ENCODE measurements at regions not wholly inside any gene's neighbourhood (a gene's known extent, or its start where the extent isn't known, plus 50 kb on each side); places are given as distances from the start of the nearest gene placed in this dataset.

DNA sequence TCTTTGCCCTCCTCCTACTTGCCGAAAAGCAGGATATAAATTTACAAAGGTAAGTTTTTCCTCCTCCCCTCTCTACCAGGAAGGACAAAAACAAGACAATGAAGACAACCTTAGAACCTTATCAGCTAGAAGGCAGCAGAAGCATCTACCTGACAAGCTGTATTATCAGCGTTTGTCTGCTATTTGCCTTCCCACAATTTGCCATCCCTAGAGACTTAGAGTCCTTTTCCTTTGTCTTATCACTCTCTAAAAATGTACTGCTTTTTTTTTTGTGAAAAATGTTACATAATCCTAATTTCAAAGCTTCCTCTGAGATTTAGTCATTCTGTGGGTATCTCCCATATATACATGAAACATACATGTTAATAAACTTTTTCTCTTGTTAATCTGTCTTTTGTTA lies 176.9 kb upstream of the PROK2 start:
- Histone ChIP-seq H3K4me3 (no peak overlapping the region), H3K9me3 (no peaks in the 10 kb centered on the region), H3K4me1 (no peaks in the 10 kb centered on the region), H3K36me3 (no peaks in the 10 kb centered on the region), H3K27me3 (no peaks in the 10 kb centered on the region), H3K27ac (no peak overlapping the region)
- no peak for ATAC-seq (ENCODE audit: low FRiP score in 2 of 2)
- 68 to 91% methylated on average over 2 of the region's 2 CpGs for WGBS, 2 donors
- TF ChIP-seq EP300 (IDR thresholded peaks at IDR 0.05): no peak
- no peak for TF ChIP-seq POLR2AphosphoS5 (IDR thresholded peaks at IDR 0.05)
- no peak for DNase-seq

DNA sequence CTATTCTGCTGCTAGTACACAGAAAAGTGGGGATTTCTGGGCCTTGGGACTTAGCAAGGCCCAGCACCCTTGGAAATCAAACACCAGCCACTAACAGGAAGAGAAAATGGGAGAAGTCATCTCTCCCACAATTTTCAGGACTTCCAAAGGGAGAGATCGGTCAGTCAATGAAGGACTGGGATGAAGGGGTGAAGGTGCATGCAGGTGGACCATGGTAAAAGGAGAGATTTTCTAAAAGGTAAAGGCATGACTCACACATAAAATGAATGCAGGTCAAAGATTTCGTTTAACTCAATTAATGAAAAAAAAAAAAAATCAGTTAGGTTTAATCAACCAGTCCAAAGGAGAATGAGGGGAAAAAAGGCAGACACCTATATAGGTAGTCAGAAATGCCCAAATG lies 176.4 kb upstream of the PROK2 start:
- TF ChIP-seq EP300 (IDR thresholded peaks at IDR 0.05) (no peak), POLR2AphosphoS5 (IDR thresholded peaks at IDR 0.05) (no peak), POLR2A (IDR thresholded peaks at IDR 0.05) (no peak)
- TF ChIP-seq, protein P1, sequence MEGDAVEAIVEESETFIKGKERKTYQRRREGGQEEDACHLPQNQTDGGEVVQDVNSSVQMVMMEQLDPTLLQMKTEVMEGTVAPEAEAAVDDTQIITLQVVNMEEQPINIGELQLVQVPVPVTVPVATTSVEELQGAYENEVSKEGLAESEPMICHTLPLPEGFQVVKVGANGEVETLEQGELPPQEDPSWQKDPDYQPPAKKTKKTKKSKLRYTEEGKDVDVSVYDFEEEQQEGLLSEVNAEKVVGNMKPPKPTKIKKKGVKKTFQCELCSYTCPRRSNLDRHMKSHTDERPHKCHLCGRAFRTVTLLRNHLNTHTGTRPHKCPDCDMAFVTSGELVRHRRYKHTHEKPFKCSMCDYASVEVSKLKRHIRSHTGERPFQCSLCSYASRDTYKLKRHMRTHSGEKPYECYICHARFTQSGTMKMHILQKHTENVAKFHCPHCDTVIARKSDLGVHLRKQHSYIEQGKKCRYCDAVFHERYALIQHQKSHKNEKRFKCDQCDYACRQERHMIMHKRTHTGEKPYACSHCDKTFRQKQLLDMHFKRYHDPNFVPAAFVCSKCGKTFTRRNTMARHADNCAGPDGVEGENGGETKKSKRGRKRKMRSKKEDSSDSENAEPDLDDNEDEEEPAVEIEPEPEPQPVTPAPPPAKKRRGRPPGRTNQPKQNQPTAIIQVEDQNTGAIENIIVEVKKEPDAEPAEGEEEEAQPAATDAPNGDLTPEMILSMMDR (IDR thresholded peaks at IDR 0.05): no peak
- DNase-seq (no peak), ATAC-seq (ENCODE audit: low FRiP score in 2 of 2) (no peak)
- no peaks in the 10 kb centered on the region for H3K9me3 ChIP-seq
- H3K27me3 ChIP-seq: no peaks in the 10 kb centered on the region
- WGBS, 2 donors: 85 to 91% methylated on average over 2 of the region's 2 CpGs
- H3K4me3 ChIP-seq: no peak overlapping the region
- H3K27ac ChIP-seq: no peak overlapping the region
- H3K36me3 ChIP-seq: no peaks in the 10 kb centered on the region
- no peaks in the 10 kb centered on the region for H3K4me1 ChIP-seq

DNA sequence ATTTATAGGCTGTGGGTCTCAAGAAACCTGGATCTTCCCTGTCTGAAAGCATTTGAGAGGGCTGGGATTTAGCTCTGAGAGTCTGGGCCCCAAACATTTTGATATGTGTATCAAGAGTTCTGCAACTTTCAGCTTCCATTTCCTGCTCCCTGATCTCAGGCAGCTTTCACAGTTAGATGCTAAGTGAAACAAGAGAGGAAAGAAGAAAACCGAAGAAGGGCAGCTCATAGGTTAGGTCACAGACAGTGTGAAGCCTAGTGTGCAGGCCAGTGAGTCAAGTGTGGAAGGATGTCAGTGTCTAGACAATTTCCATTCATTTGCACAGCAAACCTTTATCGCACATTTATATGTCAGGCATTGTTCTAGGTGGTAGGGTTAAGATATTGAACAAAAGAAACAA lies 173.6 kb upstream of the PROK2 start:
- no peaks in the 10 kb centered on the region for H3K9me3 ChIP-seq
- TF ChIP-seq, protein P1 (IDR thresholded peaks at IDR 0.05): no peak
- TF ChIP-seq POLR2A (IDR thresholded peaks at IDR 0.05) (no peak), POLR2AphosphoS5 (IDR thresholded peaks at IDR 0.05) (no peak), EP300 (IDR thresholded peaks at IDR 0.05) (no peak)
- ATAC-seq (ENCODE audit: low FRiP score in 2 of 2) (no peak), DNase-seq (no peak)
- H3K4me3 ChIP-seq: no peak overlapping the region
- H3K27ac ChIP-seq: no peak overlapping the region
- no peaks in the 10 kb centered on the region for H3K36me3 ChIP-seq
- H3K4me1 ChIP-seq: peaks cover 4 to 7% (median 7%) of the 10 kb centered on the region in 4 donors
- H3K27me3 ChIP-seq: no peaks in the 10 kb centered on the region
- WGBS, 2 donors: 70 to 73% methylated on average over 2 of the region's 2 CpGs

DNA sequence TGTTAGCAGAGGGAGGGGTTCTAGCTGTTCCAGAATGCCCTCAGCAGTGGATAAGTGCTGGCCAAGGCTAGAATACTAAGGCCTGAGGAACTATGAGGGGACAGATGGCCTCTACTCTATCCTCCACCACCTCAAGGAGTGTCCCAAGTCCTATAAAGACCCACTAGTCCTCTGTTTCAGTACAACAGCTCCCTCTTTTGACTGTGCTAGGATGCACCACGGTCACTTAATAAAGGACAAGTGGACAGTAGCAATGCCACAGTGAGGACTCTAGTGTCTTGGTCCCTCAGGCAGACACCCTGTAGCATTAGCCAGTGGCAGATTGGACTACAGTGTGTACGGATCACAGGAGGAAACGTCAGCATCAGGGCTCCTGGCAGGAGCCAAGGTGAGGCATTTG lies 171.8 kb upstream of the PROK2 start:
- H3K27me3 ChIP-seq: no peaks in the 10 kb centered on the region
- H3K4me1 ChIP-seq: peaks cover 4 to 7% (median 7%) of the 10 kb centered on the region in 4 donors
- H3K36me3 ChIP-seq: no peaks in the 10 kb centered on the region
- H3K4me3 ChIP-seq: no peak overlapping the region
- DNase-seq (no peak), ATAC-seq (ENCODE audit: low FRiP score in 2 of 2) (no peak)
- TF ChIP-seq, protein P1 (IDR thresholded peaks at IDR 0.05): no peak
- TF ChIP-seq POLR2A (IDR thresholded peaks at IDR 0.05): no peak
- no peak for TF ChIP-seq EP300 (IDR thresholded peaks at IDR 0.05)
- no peak for TF ChIP-seq POLR2AphosphoS5 (IDR thresholded peaks at IDR 0.05)
- no peaks in the 10 kb centered on the region for H3K9me3 ChIP-seq
- 90 to 93% methylated on average over 3 of the region's 3 CpGs for WGBS, 2 donors
- no peak overlapping the region for H3K27ac ChIP-seq

DNA sequence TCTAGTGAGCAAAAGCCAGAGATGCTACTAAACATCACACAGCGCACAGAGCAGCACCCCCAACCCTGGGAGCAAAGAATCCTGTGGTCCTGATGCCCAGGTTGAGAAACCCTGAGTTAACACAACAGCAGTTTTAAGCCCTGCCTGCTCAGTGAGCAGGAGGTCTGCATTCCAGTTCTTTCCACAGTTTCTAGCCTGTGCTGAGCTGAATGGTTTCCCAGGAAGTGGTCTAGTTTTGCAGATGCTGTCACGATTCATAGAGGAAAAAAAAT lies 171.1 kb upstream of the PROK2 start:
- TF ChIP-seq, protein P1 (IDR thresholded peaks at IDR 0.05): no peak
- TF ChIP-seq POLR2AphosphoS5 (IDR thresholded peaks at IDR 0.05): no peak
- Histone ChIP-seq H3K9me3 (no peaks in the 10 kb centered on the region), H3K27ac (no peak overlapping the region), H3K4me1 (peaks cover 4 to 7% (median 7%) of the 10 kb centered on the region in 4 donors), H3K36me3 (no peaks in the 10 kb centered on the region), H3K27me3 (no peaks in the 10 kb centered on the region), H3K4me3 (no peak overlapping the region)
- DNase-seq: no peak
- 56 to 60% methylated on average over 2 of the region's 2 CpGs for WGBS, 2 donors
- peak in 1 of 2 donors; percentile 15 for ATAC-seq (ENCODE audit: low FRiP score in 2 of 2)
